ENCODE measurements at regions not wholly inside any gene's neighbourhood (a gene's known extent, or its start where the extent isn't known, plus 50 kb on each side); places are given as distances from the start of the nearest gene placed in this dataset.
"Not testable (repeated sequence)": the region's sequence is repeated elsewhere in the genome, so short reads cannot be mapped to it uniquely, and the experiment has no call there.

- DNase-seq = no peak
These were observed 318.3 kb upstream of the RPS23 start for GRCh38 chr5:82596451-82596850.

GRCh38 chr5:82595113-82595512 lies 317.0 kb upstream of the RPS23 start:
- DNase-seq = no peak

GRCh38 chr5:82594097-82594496 lies 315.9 kb upstream of the RPS23 start:
- no peak for DNase-seq

GRCh38 chr5:82593481-82593880 lies 315.3 kb upstream of the RPS23 start:
- no peak for DNase-seq

GRCh38 chr5:82591021-82591515 lies 312.9 kb upstream of the RPS23 start:
- no peak for DNase-seq

GRCh38 chr5:82590112-82590511 lies 312.0 kb upstream of the RPS23 start:
- no peak for DNase-seq

GRCh38 chr5:82586661-82587310 lies 308.6 kb upstream of the RPS23 start:
- DNase-seq = no peak

GRCh38 chr5:82586181-82586580 lies 308.0 kb upstream of the RPS23 start:
- no peak for DNase-seq

GRCh38 chr5:82584631-82585030 lies 306.5 kb upstream of the RPS23 start:
- no peak for DNase-seq

GRCh38 chr5:82583331-82583730 lies 305.2 kb upstream of the RPS23 start:
- DNase-seq = not testable (repeated sequence)

- DNase-seq = no peak
These were observed 286.8 kb upstream of the RPS23 start for GRCh38 chr5:82564963-82565362.

GRCh38 chr5:82563745-82564144 lies 285.6 kb upstream of the RPS23 start:
- no peak for DNase-seq

- no peak for DNase-seq
These were observed 284.6 kb upstream of the RPS23 start for GRCh38 chr5:82562696-82563240.

GRCh38 chr5:82561797-82562196 lies 283.6 kb upstream of the RPS23 start:
- DNase-seq = no peak

- DNase-seq = no peak
These were observed 282.8 kb upstream of the RPS23 start for GRCh38 chr5:82560969-82561368.

GRCh38 chr5:82560561-82560960 lies 282.4 kb upstream of the RPS23 start:
- no peak for DNase-seq

- DNase-seq = no peak
These were observed 273.8 kb upstream of the RPS23 start for GRCh38 chr5:82551840-82552385.

GRCh38 chr5:82551192-82551591 lies 273.0 kb upstream of the RPS23 start:
- DNase-seq = no peak

GRCh38 chr5:82549263-82549662 lies 271.1 kb upstream of the RPS23 start:
- DNase-seq = no peak

- DNase-seq = no peak
These were observed 265.9 kb upstream of the RPS23 start for GRCh38 chr5:82544004-82544403.

GRCh38 chr5:82540301-82540700 lies 262.1 kb upstream of the RPS23 start:
- DNase-seq = no peak

- no peak for DNase-seq
These were observed 260.3 kb upstream of the RPS23 start for GRCh38 chr5:82538339-82539034.

GRCh38 chr5:82537687-82538306 lies 259.6 kb upstream of the RPS23 start:
- no peak for DNase-seq

- DNase-seq = no peak
These were observed 256.8 kb upstream of the RPS23 start for GRCh38 chr5:82534986-82535385.

All from activated CD4-positive, alpha-beta T cell treated with anti-CD3 and anti-CD28 coated beads, Interleukin-2, Interleukin-6, amounts not matched to agents 100 ng/mL and 50 ng/mL, durations not matched to agents 16 hours and 8 hours (primary cell).